Naive thymus-derived CD8-positive, alpha-beta T cell (primary cell): ENCODE measurements at regions not wholly inside any gene's neighbourhood (a gene's known extent, or its start where the extent isn't known, plus 50 kb on each side); places are given as distances from the start of the nearest gene placed in this dataset.
A peak's percentile ranks its signal among the peaks of the same experiment; 100 is the strongest.
"Not testable (repeated sequence)": the region's sequence is repeated elsewhere in the genome, so short reads cannot be mapped to it uniquely, and the experiment has no call there.

Experiments used
- ATAC-seq, 2 donors: fragments of 150-1000 bp; cut with Tn5 transposase in 1 of 2; sonication (Bioruptor Pico), chemical (Tn5 transposase) in 1 of 2; 1 replicate in 1 of 2; 2 replicates in 1 of 2; pipeline ENCODE4 v1.10.0; 2021; ENCODE audit warnings: mild to moderate bottlenecking in 2 of 2, moderate library complexity in 2 of 2
- POLR2A ChIA-PET: fragments of 350-600 bp; sonication (Branson Sonifier 250); formaldehyde crosslinking; loops from one replicate; lab custom pipeline; 2021; ENCODE audit warnings: antibody characterized with exemption; lab: Charles Lee
- DNase-seq, 10 donors: peaks; one replicate each; pipeline versions ENCODE4 v3.0.0 to v3.0.0-alpha.2; 2020 to 2022
- H3K27ac Mint-ChIP-seq, 10 donors: one replicate each; pipeline ENCODE4 v1.8.0; 2020 to 2022; ENCODE audit warnings: mild to moderate bottlenecking in 10 of 10, mixed read lengths in 10 of 10, moderate library complexity in 4 of 10, inconsistent platforms in 1 of 10
- H3K27me3 Mint-ChIP-seq, 5 donors: one replicate each; pipeline ENCODE4 v1.8.0; 2021 to 2022; ENCODE audit warnings: mixed read lengths in 5 of 5
- H3K36me3 Mint-ChIP-seq, 3 donors: one replicate each; pipeline ENCODE4 v1.8.0; 2020 to 2022; ENCODE audit warnings: mixed read lengths in 3 of 3, mild to moderate bottlenecking in 2 of 3, inconsistent platforms in 1 of 3
- H3K4me1 Mint-ChIP-seq, 4 donors: one replicate each; pipeline ENCODE4 v1.8.0; 2021 to 2022; ENCODE audit warnings: mixed read lengths in 4 of 4
- H3K4me3 Mint-ChIP-seq, 10 donors: one replicate each; pipeline ENCODE4 v1.8.0; 2020 to 2022; ENCODE audit warnings: mild to moderate bottlenecking in 10 of 10, mixed read lengths in 10 of 10, moderate library complexity in 6 of 10, inconsistent platforms in 1 of 10
- H3K9me3 Mint-ChIP-seq, 9 donors: one replicate each; pipeline ENCODE4 v1.8.0; 2020 to 2022; ENCODE audit warnings: mixed read lengths in 9 of 9, mild to moderate bottlenecking in 3 of 9, inconsistent platforms in 1 of 9, moderate library complexity in 1 of 9

- POLR2A ChIA-PET: no interaction called here
- Mint-ChIP-seq H3K27ac (no peak overlapping the region), H3K4me3 (no peak overlapping the region), H3K36me3 (peaks cover 0 to 13% (median 0%) of the 10 kb centered on the region in 3 donors), H3K9me3 (peaks cover 0 to 19% (median 9%) of the 10 kb centered on the region in 9 donors), H3K27me3 (peaks cover 12 to 45% (median 23%) of the 10 kb centered on the region in 5 donors), H3K4me1 (no peaks in the 10 kb centered on the region)
- DNase-seq: no peak
- no peak for ATAC-seq
Measured at GRCh38 chr3:70640481-70640880, 328.0 kb upstream of the MDFIC2 start.

DNA sequence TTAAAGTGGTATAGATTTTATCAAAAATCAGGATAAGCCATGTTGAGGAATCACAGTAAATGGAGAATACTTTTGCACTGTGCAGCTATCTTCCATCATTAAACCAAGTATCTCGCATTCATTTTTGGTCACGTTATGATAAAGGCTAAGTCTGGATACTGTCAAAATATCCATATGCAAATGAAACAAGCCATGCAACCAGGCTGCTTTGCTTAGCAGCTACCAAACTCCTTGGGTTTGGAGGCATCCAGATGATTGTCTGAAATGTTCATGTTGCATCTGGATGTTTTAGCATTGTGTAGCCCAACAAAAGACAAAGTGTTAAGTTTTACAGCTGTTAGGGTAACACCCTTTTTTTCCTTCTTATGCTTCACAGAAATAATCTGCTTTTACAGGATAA lies 322.9 kb upstream of the MDFIC2 start:
- POLR2A ChIA-PET: no interaction called here
- H3K27ac Mint-ChIP-seq: no peak overlapping the region
- H3K27me3 Mint-ChIP-seq: peaks cover 9 to 58% (median 15%) of the 10 kb centered on the region in 5 donors
- peaks cover 0 to 7% (median 0%) of the 10 kb centered on the region in 3 donors for H3K36me3 Mint-ChIP-seq
- H3K4me3 Mint-ChIP-seq: no peak overlapping the region
- DNase-seq: no peak
- ATAC-seq: no peak
- peaks cover 0 to 13% (median 6%) of the 10 kb centered on the region in 9 donors for H3K9me3 Mint-ChIP-seq
- H3K4me1 Mint-ChIP-seq: no peaks in the 10 kb centered on the region

- Mint-ChIP-seq H3K9me3 (no peaks in the 10 kb centered on the region), H3K27me3 (peaks cover 6 to 40% (median 11%) of the 10 kb centered on the region in 5 donors), H3K4me1 (no peaks in the 10 kb centered on the region), H3K36me3 (no peaks in the 10 kb centered on the region), H3K4me3 (no peak overlapping the region), H3K27ac (no peak overlapping the region)
- DNase-seq (no peak), ATAC-seq (no peak)
- POLR2A ChIA-PET: no interaction called here
Measured at GRCh38 chr3:70631716-70632307, 319.4 kb upstream of the MDFIC2 start.

- ATAC-seq: no peak
- DNase-seq: no peak
- Mint-ChIP-seq H3K27ac (no peak overlapping the region), H3K27me3 (peaks cover 4 to 31% (median 19%) of the 10 kb centered on the region in 5 donors), H3K4me1 (no peaks in the 10 kb centered on the region), H3K9me3 (peaks cover 0 to 2% (median 0%) of the 10 kb centered on the region in 9 donors), H3K4me3 (no peak overlapping the region), H3K36me3 (peaks cover 0 to 3% (median 0%) of the 10 kb centered on the region in 3 donors)
- POLR2A ChIA-PET: no interaction called here
Measured at GRCh38 chr3:70621451-70621850, 309.0 kb upstream of the MDFIC2 start.

- H3K27ac Mint-ChIP-seq: no peak overlapping the region
Measured at GRCh38 chr3:70620956-70621355, 308.5 kb upstream of the MDFIC2 start.

GRCh38 chr3:70620367-70620766 lies 307.9 kb upstream of the MDFIC2 start:
- Mint-ChIP-seq H3K27me3 (peaks cover 6 to 31% (median 21%) of the 10 kb centered on the region in 5 donors), H3K4me1 (peaks cover 0 to 2% (median 0%) of the 10 kb centered on the region in 4 donors), H3K36me3 (peaks cover 0 to 7% (median 0%) of the 10 kb centered on the region in 3 donors), H3K27ac (no peak overlapping the region), H3K4me3 (no peak overlapping the region), H3K9me3 (peaks cover 0 to 2% (median 0%) of the 10 kb centered on the region in 9 donors)
- ATAC-seq: no peak
- no peak for DNase-seq
- POLR2A ChIA-PET: interaction anchor here (0.7 kb wide), 1 partner anchor 82 kb away, joined by 3 read pairs; no protein-coding TSS in a partner anchor

More at GRCh38 chr3:70620956-70621355, 308.5 kb upstream of the MDFIC2 start:
- peaks cover 0 to 3% (median 0%) of the 10 kb centered on the region in 3 donors for H3K36me3 Mint-ChIP-seq
- ATAC-seq (no peak), DNase-seq (no peak)
- peaks cover 4 to 31% (median 19%) of the 10 kb centered on the region in 5 donors for H3K27me3 Mint-ChIP-seq
- no peak overlapping the region for H3K4me3 Mint-ChIP-seq
- H3K4me1 Mint-ChIP-seq: no peaks in the 10 kb centered on the region
- H3K9me3 Mint-ChIP-seq: peaks cover 0 to 2% (median 0%) of the 10 kb centered on the region in 9 donors
- POLR2A ChIA-PET: interaction anchor here (0.7 kb wide), 1 partner anchor 82 kb away, joined by 3 read pairs; no protein-coding TSS in a partner anchor

DNA sequence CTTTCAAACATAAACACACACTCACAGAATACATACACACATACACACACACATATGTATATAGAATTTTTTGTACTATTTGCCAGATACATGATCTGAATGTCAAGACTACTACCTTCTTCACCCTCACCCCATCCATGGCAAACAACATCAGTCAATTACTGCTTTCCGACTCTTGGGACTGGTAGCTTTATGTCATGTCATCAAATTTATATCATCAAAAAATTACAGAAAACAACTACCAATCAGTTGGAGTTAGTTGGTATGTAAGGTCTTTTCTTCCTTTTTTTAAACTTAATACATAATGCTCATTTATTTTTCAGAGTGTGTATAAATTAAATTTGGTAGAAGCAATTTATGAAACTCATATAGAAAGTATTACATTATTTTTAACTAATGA lies 305.7 kb upstream of the MDFIC2 start:
- POLR2A ChIA-PET: no interaction called here
- Mint-ChIP-seq H3K27me3 (peaks cover 6 to 21% (median 13%) of the 10 kb centered on the region in 5 donors), H3K4me3 (no peak overlapping the region), H3K27ac (no peak overlapping the region), H3K4me1 (peaks cover 0 to 2% (median 0%) of the 10 kb centered on the region in 4 donors), H3K9me3 (no peaks in the 10 kb centered on the region), H3K36me3 (peaks cover 0 to 7% (median 2%) of the 10 kb centered on the region in 3 donors)
- ATAC-seq (no peak), DNase-seq (no peak)

GRCh38 chr3:70617349-70617748 lies 304.9 kb upstream of the MDFIC2 start:
- H3K27me3 Mint-ChIP-seq: peaks cover 8 to 21% (median 13%) of the 10 kb centered on the region in 5 donors
- H3K4me3 Mint-ChIP-seq, POLR2A ChIA-PET, DNase-seq, H3K4me1 Mint-ChIP-seq, H3K9me3 Mint-ChIP-seq, H3K36me3 Mint-ChIP-seq, ATAC-seq, H3K27ac Mint-ChIP-seq: not testable (repeated sequence)

DNA sequence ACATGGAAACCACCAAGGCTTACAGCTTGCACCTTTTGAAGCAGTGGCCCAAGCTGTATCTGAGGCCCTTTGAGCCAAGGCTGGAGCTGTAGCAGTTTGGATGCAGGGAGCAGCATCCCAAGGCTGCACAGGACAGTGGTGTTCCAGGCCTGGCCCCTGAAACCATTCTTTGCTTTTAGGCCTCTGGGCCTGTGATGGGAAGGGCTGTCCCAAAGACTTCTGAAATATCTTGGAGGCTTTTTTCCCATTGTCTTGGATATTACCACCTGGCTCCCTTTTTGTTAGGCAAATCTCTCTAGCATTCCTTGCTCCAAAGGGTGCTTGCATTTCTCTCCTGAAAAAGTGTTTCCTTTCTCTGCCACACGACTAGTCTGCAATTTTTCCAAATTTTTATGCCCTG lies 302.8 kb upstream of the MDFIC2 start:
- POLR2A ChIA-PET: no interaction called here
- Mint-ChIP-seq H3K9me3 (no peaks in the 10 kb centered on the region), H3K4me1 (peaks cover 0 to 2% (median 0%) of the 10 kb centered on the region in 4 donors), H3K27me3 (peaks cover 7 to 17% (median 10%) of the 10 kb centered on the region in 5 donors), H3K4me3 (no peak overlapping the region), H3K27ac (peak overlapping the region in 1 of 10 donors; percentile 15), H3K36me3 (peaks cover 0 to 7% (median 2%) of the 10 kb centered on the region in 3 donors)
- DNase-seq (no peak), ATAC-seq (no peak)

DNA sequence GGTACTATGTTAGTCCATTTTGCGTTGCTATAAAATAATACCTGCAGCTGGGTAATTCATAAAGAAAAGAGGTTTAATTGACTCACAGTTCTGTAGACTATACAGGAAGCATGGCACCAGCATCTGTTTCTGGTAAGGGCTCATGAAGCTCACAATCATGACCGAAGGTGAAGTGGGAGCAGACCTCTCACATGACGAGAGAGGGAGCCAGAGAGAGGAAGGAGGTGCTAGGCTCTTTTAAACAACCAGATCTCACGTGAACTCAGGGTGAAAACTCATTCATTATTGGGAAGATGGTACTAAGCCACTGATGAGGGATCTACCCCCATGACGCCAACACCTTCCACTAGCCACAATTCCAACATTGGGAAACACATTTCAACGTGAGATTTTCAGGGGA lies 301.7 kb upstream of the MDFIC2 start:
- ATAC-seq (no peak), DNase-seq (no peak)
- POLR2A ChIA-PET: no interaction called here
- no peak overlapping the region for H3K4me3 Mint-ChIP-seq
- peaks cover 3 to 10% (median 7%) of the 10 kb centered on the region in 5 donors for H3K27me3 Mint-ChIP-seq
- peak overlapping the region in 1 of 10 donors; percentile 52 for H3K27ac Mint-ChIP-seq
- H3K36me3 Mint-ChIP-seq: peaks cover 0 to 7% (median 2%) of the 10 kb centered on the region in 3 donors
- H3K4me1 Mint-ChIP-seq: peaks cover 0 to 2% (median 0%) of the 10 kb centered on the region in 4 donors
- H3K9me3 Mint-ChIP-seq: no peaks in the 10 kb centered on the region

DNA sequence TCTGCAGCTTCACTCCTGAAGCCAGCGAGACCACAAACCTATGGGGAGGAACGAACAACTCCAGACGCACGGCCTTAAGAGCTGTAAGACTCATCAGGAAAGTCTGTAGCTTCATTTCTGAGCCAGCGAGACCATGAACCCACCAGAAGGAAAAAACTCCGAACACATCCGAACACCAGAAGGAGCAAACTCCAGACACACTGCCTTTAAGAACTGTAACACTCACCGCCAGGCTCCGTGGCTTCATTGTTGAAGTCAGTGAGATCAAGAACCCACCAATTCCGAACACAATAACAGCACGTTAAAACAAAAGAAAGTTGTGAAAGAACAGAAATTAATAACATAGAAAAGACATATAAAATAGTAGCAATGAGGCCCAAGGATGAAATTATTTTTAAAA lies 300.5 kb upstream of the MDFIC2 start:
- no peak overlapping the region for H3K4me3 Mint-ChIP-seq
- peaks cover 0 to 2% (median 0%) of the 10 kb centered on the region in 4 donors for H3K4me1 Mint-ChIP-seq
- POLR2A ChIA-PET: no interaction called here
- no peaks in the 10 kb centered on the region for H3K9me3 Mint-ChIP-seq
- ATAC-seq: no peak
- H3K36me3 Mint-ChIP-seq: peaks cover 0 to 4% (median 2%) of the 10 kb centered on the region in 3 donors
- H3K27ac Mint-ChIP-seq: no peak overlapping the region
- peaks cover 0 to 7% (median 4%) of the 10 kb centered on the region in 5 donors for H3K27me3 Mint-ChIP-seq
- no peak for DNase-seq

DNA sequence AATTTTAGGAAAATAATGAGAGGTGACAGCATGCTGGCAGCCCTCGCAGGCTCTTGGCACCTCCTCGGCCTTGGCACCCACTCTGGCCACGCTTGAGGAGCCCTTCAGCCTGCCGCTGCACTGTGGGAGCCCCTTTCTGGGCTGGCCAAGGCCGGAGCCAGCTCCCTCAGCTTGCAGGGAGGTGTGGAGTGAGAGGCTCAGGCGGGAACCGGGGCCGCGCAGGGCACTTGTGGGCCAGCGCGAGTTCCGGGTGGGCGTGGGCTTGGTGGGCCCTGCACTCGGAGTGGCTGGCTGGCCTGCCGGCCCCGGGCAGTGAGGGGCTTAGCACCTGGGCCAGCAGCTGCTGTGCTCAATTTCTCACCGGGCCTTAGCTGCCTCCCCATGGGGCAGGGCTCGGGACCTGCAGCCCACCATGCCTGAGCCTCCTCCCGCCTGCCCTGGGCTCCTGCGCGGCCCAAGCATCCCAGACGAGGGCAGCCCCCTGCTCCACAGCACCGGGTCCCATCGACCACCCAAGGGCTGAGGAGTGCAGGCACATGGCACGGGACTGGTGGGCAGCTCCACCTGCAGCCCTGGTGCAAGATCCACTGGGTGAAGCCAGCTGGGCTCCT lies 299.3 kb upstream of the MDFIC2 start:
- POLR2A ChIA-PET, H3K27me3 Mint-ChIP-seq, H3K4me1 Mint-ChIP-seq, DNase-seq, H3K9me3 Mint-ChIP-seq, ATAC-seq, H3K27ac Mint-ChIP-seq, H3K36me3 Mint-ChIP-seq, H3K4me3 Mint-ChIP-seq: not testable (repeated sequence)

DNA sequence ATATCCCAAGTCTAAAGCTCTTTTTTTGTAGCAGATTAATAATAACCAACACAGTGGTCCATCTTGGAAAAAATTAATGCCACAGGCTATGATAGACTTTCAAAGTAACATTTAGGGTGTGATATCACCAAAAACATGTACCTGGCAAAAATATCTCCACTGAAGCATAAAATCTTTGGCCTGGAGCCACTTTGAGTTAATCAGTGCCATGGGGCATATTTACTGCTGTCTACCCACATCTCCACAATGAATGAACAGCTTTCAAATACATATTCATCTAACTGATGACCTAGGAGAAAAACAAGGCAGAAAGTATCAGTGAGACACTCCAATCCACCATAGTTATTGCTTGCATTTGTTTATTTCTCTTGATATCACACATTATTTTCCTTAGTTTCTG lies 296.0 kb upstream of the MDFIC2 start:
- no peaks in the 10 kb centered on the region for H3K4me1 Mint-ChIP-seq
- no peaks in the 10 kb centered on the region for H3K36me3 Mint-ChIP-seq
- POLR2A ChIA-PET: no interaction called here
- H3K27ac Mint-ChIP-seq: no peak overlapping the region
- DNase-seq (no peak), ATAC-seq (no peak)
- no peaks in the 10 kb centered on the region for H3K9me3 Mint-ChIP-seq
- H3K27me3 Mint-ChIP-seq: peaks cover 0 to 11% (median 3%) of the 10 kb centered on the region in 5 donors
- no peak overlapping the region for H3K4me3 Mint-ChIP-seq
